ENCODE measurements at regions not wholly inside any gene's neighbourhood (a gene's known extent, or its start where the extent isn't known, plus 50 kb on each side); places are given as distances from the start of the nearest gene placed in this dataset.

- TF ChIP-seq CTCF (IDR thresholded peaks at IDR 0.05; ENCODE audit: low read depth, low read length) (no peak), EZH2phosphoT487 (IDR thresholded peaks at IDR 0.05; ENCODE audit: low read depth) (no peak)
Observed at GRCh38 chr12:130076126-130076525, 86.1 kb upstream of the FZD10 start.
